IMR-90 (cell line): ENCODE measurements at regions not wholly inside any gene's neighbourhood (a gene's known extent, or its start where the extent isn't known, plus 50 kb on each side); places are given as distances from the start of the nearest gene placed in this dataset.

Experiments
- CEBPB ChIP-seq: IDR thresholded peaks from 2 replicates; pipeline ENCODE4 v1.6.1; 2012; ENCODE audit warnings: low read depth, low read length, improper control_type of control experiment
- CTCF ChIP-seq: conservative IDR thresholded peaks from 2 replicates; pipeline ENCODE4 v1.5.1; 2012; ENCODE audit warnings: mild to moderate bottlenecking, low read depth, low read length, improper control_type of control experiment
- FOS ChIP-seq: fragments of 150-350 bp; IDR thresholded peaks from 2 replicates; pipeline ENCODE4 v1.6.1; 2016; ENCODE audit warnings: low read depth, low read length
- POLR2A ChIP-seq: IDR thresholded peaks from 2 replicates; pipeline ENCODE4 v1.6.1; 2012; ENCODE audit warnings: mild to moderate bottlenecking, low read depth, low read length
- RAD21 ChIP-seq: IDR thresholded peaks from 2 replicates; pipeline ENCODE4 v1.6.1; 2012; ENCODE audit warnings: low read length, improper control_type of control experiment
- RFX5 ChIP-seq: IDR thresholded peaks from 2 replicates; pipeline ENCODE4 v1.8.0; 2012; ENCODE audit warnings: low read depth, mild to moderate bottlenecking, low read length, moderate library complexity
- SMC3 ChIP-seq: fragments of 150-350 bp; IDR thresholded peaks from 2 replicates; pipeline ENCODE4 v1.6.1; 2016; ENCODE audit warnings: low read depth, mild to moderate bottlenecking, antibody characterized with exemption, low read length, moderate library complexity
- USF2 ChIP-seq: fragments of 150-350 bp; IDR thresholded peaks from 2 replicates; pipeline ENCODE4 v1.6.1; 2017; ENCODE audit warnings: mild to moderate bottlenecking, antibody characterized with exemption, low read length, low read depth

- no peak for TF ChIP-seq USF2
- no peak for TF ChIP-seq CTCF
- TF ChIP-seq SMC3 = no peak
- TF ChIP-seq CEBPB = no peak
- TF ChIP-seq FOS = no peak
- TF ChIP-seq RFX5 = no peak
- TF ChIP-seq RAD21 = no peak
- no peak for TF ChIP-seq POLR2A
These were observed 146.7 kb upstream of the CXXC4 start for GRCh38 chr4:104641418-104641817.
